WTC11 (cell line): ENCODE measurements at regions not wholly inside any gene's neighbourhood (a gene's known extent, or its start where the extent isn't known, plus 50 kb on each side); places are given as distances from the start of the nearest gene placed in this dataset.

ENCODE experiments used
- ATAC-seq: fragments of 200-7000 bp; cut with Tn5 transposase; 2 replicates; pipeline ENCODE4 v1.10.0; 2021; ENCODE audit warnings: mild to moderate bottlenecking, moderate library complexity
- CTCF ChIA-PET: fragments of 300-600 bp; sonication (Branson Sonifier 250); formaldehyde crosslinking; loops from one replicate; lab custom pipeline; 2021; ENCODE audit warnings: antibody characterized with exemption; lab: Charles Lee
- POLR2A ChIA-PET: fragments of 350-600 bp; sonication (Branson Sonifier 250); formaldehyde crosslinking; loops from one replicate; lab custom pipeline; 2021; ENCODE audit warnings: antibody characterized with exemption; lab: Charles Lee
- DNase-seq: peaks from one replicate; pipeline ENCODE4 v3.0.0; 2021; ENCODE audit warnings: low spot score
- H3K27ac Mint-ChIP-seq: 2 replicates; pipeline ENCODE4 v1.8.0; 2021; ENCODE audit warnings: mixed read lengths
- H3K27me3 Mint-ChIP-seq: 2 replicates; pipeline ENCODE4 v1.8.0; 2021; ENCODE audit warnings: low read depth, mild to moderate bottlenecking, moderate library complexity, mixed read lengths
- H3K36me3 Mint-ChIP-seq: 2 replicates; pipeline ENCODE4 v1.8.0; 2021; ENCODE audit warnings: mixed read lengths
- H3K4me1 Mint-ChIP-seq: 2 replicates; pipeline ENCODE4 v1.8.0; 2022; ENCODE audit warnings: mixed read lengths
- H3K4me3 Mint-ChIP-seq: 2 replicates; pipeline ENCODE4 v1.8.0; 2021; ENCODE audit warnings: mild to moderate bottlenecking, moderate library complexity, mixed read lengths
- H3K9me3 Mint-ChIP-seq: 2 replicates; pipeline ENCODE4 v1.8.0; 2021; ENCODE audit warnings: mixed read lengths
- CBFB ChIP-seq: sonication (generic); formaldehyde crosslinking; IDR thresholded peaks from 2 replicates; pipeline ENCODE4 v1.8.1; 2022; ENCODE audit warnings: mild to moderate bottlenecking, low read depth, missing genetic modification reagents
- CREM ChIP-seq: sonication (generic); formaldehyde crosslinking; IDR thresholded peaks from 2 replicates; pipeline ENCODE4 v1.8.1; 2022; ENCODE audit warnings: mild to moderate bottlenecking, missing genetic modification reagents, moderate library complexity
- ELF4 ChIP-seq: sonication (generic); formaldehyde crosslinking; IDR thresholded peaks from 2 replicates; pipeline ENCODE4 v1.8.1; 2022; ENCODE audit warnings: low read depth, mild to moderate bottlenecking, moderate library complexity, missing genetic modification reagents
- FOXJ3 ChIP-seq: sonication (generic); formaldehyde crosslinking; IDR thresholded peaks from 2 replicates; pipeline ENCODE4 v1.9.0; 2021; ENCODE audit warnings: missing genetic modification reagents, mild to moderate bottlenecking, borderline replicate concordance
- GRHL2 ChIP-seq: fragments of 250-450 bp; sonication (Bioruptor Pico); IDR thresholded peaks from 2 replicates; pipeline ENCODE4 v1.8.0; 2022; ENCODE audit warnings: mild to moderate bottlenecking, moderate library complexity; ENCODE audit not compliant: insufficient replicate concordance, severe bottlenecking
- GTF2I ChIP-seq: fragments of 250-450 bp; sonication (Bioruptor Pico); conservative IDR thresholded peaks from 2 replicates; pipeline ENCODE4 v1.4.0; 2021; ENCODE audit warnings: mild to moderate bottlenecking
- IRF2 ChIP-seq: sonication (generic); formaldehyde crosslinking; IDR thresholded peaks from 2 replicates; pipeline ENCODE4 v1.8.0; 2022; ENCODE audit warnings: low read depth, missing genetic modification reagents, borderline replicate concordance
- JUN ChIP-seq: sonication (generic); formaldehyde crosslinking; IDR thresholded peaks from 2 replicates; pipeline ENCODE4 v1.8.0; 2023; ENCODE audit warnings: mild to moderate bottlenecking, missing genetic modification reagents
- NFATC4 ChIP-seq: fragments of 250-450 bp; sonication (Bioruptor Pico); IDR thresholded peaks from 2 replicates; pipeline ENCODE4 v1.9.0; 2021; ENCODE audit warnings: mild to moderate bottlenecking
- NFYB ChIP-seq: sonication (generic); formaldehyde crosslinking; conservative IDR thresholded peaks from 2 replicates; pipeline ENCODE4 v1.8.0; 2022; ENCODE audit warnings: low read depth, missing genetic modification reagents
- NR1H2 ChIP-seq: sonication (generic); formaldehyde crosslinking; IDR thresholded peaks from 2 replicates; pipeline ENCODE4 v1.9.0; 2021; ENCODE audit warnings: mild to moderate bottlenecking, moderate library complexity, missing genetic modification reagents
- PRRX2 ChIP-seq: fragments of 250-450 bp; sonication (Bioruptor Pico); IDR thresholded peaks from 2 replicates; pipeline ENCODE4 v1.8.0; 2021; ENCODE audit warnings: mild to moderate bottlenecking
- RORB ChIP-seq: fragments of 250-450 bp; sonication (Bioruptor Pico); IDR thresholded peaks from 2 replicates; pipeline ENCODE4 v1.9.0; 2021; ENCODE audit warnings: mild to moderate bottlenecking
- SOX15 ChIP-seq: fragments of 250-450 bp; sonication (Bioruptor Pico); IDR thresholded peaks from 2 replicates; pipeline ENCODE4 v1.9.0; 2021; ENCODE audit warnings: mild to moderate bottlenecking
- TEAD1 ChIP-seq: sonication (generic); formaldehyde crosslinking; IDR thresholded peaks from 2 replicates; pipeline ENCODE4 v1.8.0; 2022; ENCODE audit warnings: mild to moderate bottlenecking, missing genetic modification reagents
- TEAD4 ChIP-seq: sonication (generic); formaldehyde crosslinking; IDR thresholded peaks from 2 replicates; pipeline ENCODE4 v1.8.0; 2022; ENCODE audit warnings: mild to moderate bottlenecking, missing genetic modification reagents
- ZNF263 ChIP-seq: sonication (generic); formaldehyde crosslinking; IDR thresholded peaks from 2 replicates; pipeline ENCODE4 v1.8.1; 2022; ENCODE audit warnings: low read depth, mild to moderate bottlenecking, moderate library complexity, missing genetic modification reagents
- ZNF416 ChIP-seq: fragments of 250-450 bp; sonication (Bioruptor Pico); IDR thresholded peaks from 2 replicates; pipeline ENCODE4 v1.9.0; 2021; ENCODE audit warnings: mild to moderate bottlenecking, inconsistent platforms
- TF ChIP-seq, protein P1 (sequence below): sonication (generic); formaldehyde crosslinking; IDR thresholded peaks from 2 replicates; pipeline ENCODE4 v1.8.0; 2022; ENCODE audit warnings: mild to moderate bottlenecking, missing genetic modification reagents
- TF ChIP-seq, protein P2 (sequence below): fragments of 200-600 bp; IDR thresholded peaks from 2 replicates; pipeline ENCODE4 v1.8.0; 2022; ENCODE audit warnings: antibody characterized with exemption
- TF ChIP-seq, protein P3 (sequence below): fragments of 250-450 bp; sonication (Bioruptor Pico); IDR thresholded peaks from 2 replicates; pipeline ENCODE4 v1.9.0; 2021; ENCODE audit warnings: mild to moderate bottlenecking, borderline replicate concordance
- TF ChIP-seq, protein P4 (sequence below): sonication (generic); formaldehyde crosslinking; conservative IDR thresholded peaks from 2 replicates; pipeline ENCODE4 v1.8.1; 2022; ENCODE audit warnings: mild to moderate bottlenecking, missing genetic modification reagents
- TF ChIP-seq, protein P5 (sequence below): sonication (generic); formaldehyde crosslinking; IDR thresholded peaks from 2 replicates; pipeline ENCODE4 v1.8.1; 2023; ENCODE audit warnings: mild to moderate bottlenecking, moderate library complexity, missing genetic modification reagents
- TF ChIP-seq, protein P6 (sequence below): sonication (generic); formaldehyde crosslinking; IDR thresholded peaks from 2 replicates; pipeline ENCODE4 v1.8.1; 2023; ENCODE audit warnings: mild to moderate bottlenecking, missing genetic modification reagents

DNA sequence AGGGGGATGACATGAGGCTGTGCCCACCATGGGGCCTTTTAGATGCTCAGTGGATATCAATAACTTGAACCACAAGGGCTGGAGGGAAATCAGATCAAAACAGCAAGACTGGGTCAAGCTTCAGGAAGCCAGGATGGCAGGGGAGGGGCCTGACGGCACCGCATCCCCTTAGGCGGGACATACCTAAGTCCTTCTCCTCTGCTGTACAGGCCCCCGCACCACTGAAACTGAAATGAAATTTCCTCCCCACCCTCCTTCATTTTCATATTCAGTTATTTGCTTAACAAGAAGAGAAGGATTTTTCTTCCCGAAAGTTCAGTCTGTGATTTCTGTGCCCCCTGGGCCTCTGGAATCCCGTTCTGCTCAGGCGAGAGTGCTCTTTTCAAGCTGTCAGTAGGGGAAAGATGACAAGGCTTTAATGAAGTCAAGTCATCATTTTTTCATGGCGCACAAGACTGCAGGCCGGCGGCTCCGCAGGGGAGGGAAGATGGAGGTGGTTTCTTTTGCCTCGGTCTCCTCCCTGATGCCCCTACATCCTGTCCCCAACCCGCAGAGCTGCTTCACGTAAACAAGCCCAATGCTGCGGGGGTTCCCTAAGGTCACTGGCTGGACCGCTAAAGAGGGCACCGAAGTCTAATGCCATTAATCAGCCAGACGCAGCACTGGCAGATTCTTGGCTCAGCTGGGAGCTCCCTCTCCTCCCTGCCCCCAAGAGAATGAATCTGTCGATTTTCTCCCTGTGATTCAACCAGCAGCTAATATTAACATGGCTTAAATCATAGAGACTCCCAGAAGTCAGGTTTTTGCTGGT lies 264.8 kb downstream of the C1orf94 start:
- CTCF ChIA-PET: interaction anchor here (1.2 to 1.5 kb wide), 2 partner anchors 19 to 156 kb away, joined by 3 to 5 read pairs; no protein-coding TSS in a partner anchor
- H3K4me3 Mint-ChIP-seq: no peak overlapping the region
- H3K27me3 Mint-ChIP-seq: peaks cover 10% of the 10 kb centered on the region
- POLR2A ChIA-PET: no interaction called here
- no peak for DNase-seq
- TF ChIP-seq GTF2I (CRISPR knock-in tag): no peak
- TF ChIP-seq, protein P1, sequence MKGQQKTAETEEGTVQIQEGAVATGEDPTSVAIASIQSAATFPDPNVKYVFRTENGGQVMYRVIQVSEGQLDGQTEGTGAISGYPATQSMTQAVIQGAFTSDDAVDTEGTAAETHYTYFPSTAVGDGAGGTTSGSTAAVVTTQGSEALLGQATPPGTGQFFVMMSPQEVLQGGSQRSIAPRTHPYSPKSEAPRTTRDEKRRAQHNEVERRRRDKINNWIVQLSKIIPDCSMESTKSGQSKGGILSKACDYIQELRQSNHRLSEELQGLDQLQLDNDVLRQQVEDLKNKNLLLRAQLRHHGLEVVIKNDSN (CRISPR knock-in tag): no peak
- TF ChIP-seq, protein P2, sequence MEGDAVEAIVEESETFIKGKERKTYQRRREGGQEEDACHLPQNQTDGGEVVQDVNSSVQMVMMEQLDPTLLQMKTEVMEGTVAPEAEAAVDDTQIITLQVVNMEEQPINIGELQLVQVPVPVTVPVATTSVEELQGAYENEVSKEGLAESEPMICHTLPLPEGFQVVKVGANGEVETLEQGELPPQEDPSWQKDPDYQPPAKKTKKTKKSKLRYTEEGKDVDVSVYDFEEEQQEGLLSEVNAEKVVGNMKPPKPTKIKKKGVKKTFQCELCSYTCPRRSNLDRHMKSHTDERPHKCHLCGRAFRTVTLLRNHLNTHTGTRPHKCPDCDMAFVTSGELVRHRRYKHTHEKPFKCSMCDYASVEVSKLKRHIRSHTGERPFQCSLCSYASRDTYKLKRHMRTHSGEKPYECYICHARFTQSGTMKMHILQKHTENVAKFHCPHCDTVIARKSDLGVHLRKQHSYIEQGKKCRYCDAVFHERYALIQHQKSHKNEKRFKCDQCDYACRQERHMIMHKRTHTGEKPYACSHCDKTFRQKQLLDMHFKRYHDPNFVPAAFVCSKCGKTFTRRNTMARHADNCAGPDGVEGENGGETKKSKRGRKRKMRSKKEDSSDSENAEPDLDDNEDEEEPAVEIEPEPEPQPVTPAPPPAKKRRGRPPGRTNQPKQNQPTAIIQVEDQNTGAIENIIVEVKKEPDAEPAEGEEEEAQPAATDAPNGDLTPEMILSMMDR: no peak
- TF ChIP-seq TEAD1 (CRISPR knock-in tag): no peak
- TF ChIP-seq NFYB (CRISPR knock-in tag): no peak
- TF ChIP-seq, protein P3, sequence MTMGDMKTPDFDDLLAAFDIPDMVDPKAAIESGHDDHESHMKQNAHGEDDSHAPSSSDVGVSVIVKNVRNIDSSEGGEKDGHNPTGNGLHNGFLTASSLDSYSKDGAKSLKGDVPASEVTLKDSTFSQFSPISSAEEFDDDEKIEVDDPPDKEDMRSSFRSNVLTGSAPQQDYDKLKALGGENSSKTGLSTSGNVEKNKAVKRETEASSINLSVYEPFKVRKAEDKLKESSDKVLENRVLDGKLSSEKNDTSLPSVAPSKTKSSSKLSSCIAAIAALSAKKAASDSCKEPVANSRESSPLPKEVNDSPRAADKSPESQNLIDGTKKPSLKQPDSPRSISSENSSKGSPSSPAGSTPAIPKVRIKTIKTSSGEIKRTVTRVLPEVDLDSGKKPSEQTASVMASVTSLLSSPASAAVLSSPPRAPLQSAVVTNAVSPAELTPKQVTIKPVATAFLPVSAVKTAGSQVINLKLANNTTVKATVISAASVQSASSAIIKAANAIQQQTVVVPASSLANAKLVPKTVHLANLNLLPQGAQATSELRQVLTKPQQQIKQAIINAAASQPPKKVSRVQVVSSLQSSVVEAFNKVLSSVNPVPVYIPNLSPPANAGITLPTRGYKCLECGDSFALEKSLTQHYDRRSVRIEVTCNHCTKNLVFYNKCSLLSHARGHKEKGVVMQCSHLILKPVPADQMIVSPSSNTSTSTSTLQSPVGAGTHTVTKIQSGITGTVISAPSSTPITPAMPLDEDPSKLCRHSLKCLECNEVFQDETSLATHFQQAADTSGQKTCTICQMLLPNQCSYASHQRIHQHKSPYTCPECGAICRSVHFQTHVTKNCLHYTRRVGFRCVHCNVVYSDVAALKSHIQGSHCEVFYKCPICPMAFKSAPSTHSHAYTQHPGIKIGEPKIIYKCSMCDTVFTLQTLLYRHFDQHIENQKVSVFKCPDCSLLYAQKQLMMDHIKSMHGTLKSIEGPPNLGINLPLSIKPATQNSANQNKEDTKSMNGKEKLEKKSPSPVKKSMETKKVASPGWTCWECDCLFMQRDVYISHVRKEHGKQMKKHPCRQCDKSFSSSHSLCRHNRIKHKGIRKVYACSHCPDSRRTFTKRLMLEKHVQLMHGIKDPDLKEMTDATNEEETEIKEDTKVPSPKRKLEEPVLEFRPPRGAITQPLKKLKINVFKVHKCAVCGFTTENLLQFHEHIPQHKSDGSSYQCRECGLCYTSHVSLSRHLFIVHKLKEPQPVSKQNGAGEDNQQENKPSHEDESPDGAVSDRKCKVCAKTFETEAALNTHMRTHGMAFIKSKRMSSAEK: no peak
- no peak for TF ChIP-seq SOX15 (CRISPR knock-in tag)
- no peaks in the 10 kb centered on the region for H3K36me3 Mint-ChIP-seq
- no peak for ATAC-seq
- no peak overlapping the region for H3K27ac Mint-ChIP-seq
- 0 out of 2 replicates have a peak, but pooled peaks cover 7% of the 10 kb centered on the region for H3K9me3 Mint-ChIP-seq
- 0 out of 2 replicates have a peak, but pooled peaks cover 3% of the 10 kb centered on the region for H3K4me1 Mint-ChIP-seq

DNA sequence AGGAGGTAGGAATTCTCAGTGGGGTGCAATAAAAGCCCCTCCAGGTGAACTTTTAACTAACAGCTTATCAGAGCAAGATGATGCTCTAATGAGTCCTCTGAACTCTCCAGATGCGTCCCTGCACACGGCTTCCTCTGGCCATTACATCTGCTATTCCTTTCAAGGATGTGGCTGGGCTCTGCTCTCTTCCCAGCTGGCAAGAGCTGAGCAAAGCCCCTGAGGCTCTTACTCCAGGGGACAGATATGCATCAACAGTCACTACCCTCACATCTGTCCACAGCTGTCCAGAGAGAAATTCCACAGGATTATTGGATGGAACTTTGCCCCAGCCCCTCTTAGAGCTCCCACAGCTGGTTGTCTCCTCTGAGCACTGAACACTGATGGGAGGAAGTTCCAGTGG lies 267.8 kb downstream of the C1orf94 start:
- ChIA-PET CTCF (no interaction called here), POLR2A (no interaction called here)
- 0 out of 2 replicates have a peak, but pooled peaks cover 3% of the 10 kb centered on the region for H3K4me1 Mint-ChIP-seq
- ATAC-seq (no peak), DNase-seq (no peak)
- H3K9me3 Mint-ChIP-seq: 0 out of 2 replicates have a peak, but pooled peaks cover 12% of the 10 kb centered on the region
- TF ChIP-seq FOXJ3 (no peak), ZNF263 (CRISPR knock-in tag) (no peak), ZNF416 (CRISPR knock-in tag) (no peak), JUN (CRISPR knock-in tag) (no peak), CBFB (no peak), TEAD4 (CRISPR knock-in tag) (no peak), GRHL2 (CRISPR knock-in tag) (no peak), CREM (CRISPR knock-in tag) (no peak), PRRX2 (CRISPR knock-in tag) (no peak), NFATC4 (no peak), IRF2 (CRISPR knock-in tag) (no peak), NR1H2 (no peak), RORB (no peak), ELF4 (no peak)
- TF ChIP-seq, protein P4, sequence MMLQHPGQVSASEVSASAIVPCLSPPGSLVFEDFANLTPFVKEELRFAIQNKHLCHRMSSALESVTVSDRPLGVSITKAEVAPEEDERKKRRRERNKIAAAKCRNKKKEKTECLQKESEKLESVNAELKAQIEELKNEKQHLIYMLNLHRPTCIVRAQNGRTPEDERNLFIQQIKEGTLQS (CRISPR knock-in tag): no peak
- TF ChIP-seq, protein P5, sequence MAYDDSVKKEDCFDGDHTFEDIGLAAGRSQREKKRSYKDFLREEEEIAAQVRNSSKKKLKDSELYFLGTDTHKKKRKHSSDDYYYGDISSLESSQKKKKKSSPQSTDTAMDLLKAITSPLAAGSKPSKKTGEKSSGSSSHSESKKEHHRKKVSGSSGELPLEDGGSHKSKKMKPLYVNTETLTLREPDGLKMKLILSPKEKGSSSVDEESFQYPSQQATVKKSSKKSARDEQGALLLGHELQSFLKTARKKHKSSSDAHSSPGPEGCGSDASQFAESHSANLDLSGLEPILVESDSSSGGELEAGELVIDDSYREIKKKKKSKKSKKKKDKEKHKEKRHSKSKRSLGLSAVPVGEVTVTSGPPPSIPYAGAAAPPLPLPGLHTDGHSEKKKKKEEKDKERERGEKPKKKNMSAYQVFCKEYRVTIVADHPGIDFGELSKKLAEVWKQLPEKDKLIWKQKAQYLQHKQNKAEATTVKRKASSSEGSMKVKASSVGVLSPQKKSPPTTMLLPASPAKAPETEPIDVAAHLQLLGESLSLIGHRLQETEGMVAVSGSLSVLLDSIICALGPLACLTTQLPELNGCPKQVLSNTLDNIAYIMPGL (CRISPR knock-in tag): no peak
- TF ChIP-seq, protein P6, sequence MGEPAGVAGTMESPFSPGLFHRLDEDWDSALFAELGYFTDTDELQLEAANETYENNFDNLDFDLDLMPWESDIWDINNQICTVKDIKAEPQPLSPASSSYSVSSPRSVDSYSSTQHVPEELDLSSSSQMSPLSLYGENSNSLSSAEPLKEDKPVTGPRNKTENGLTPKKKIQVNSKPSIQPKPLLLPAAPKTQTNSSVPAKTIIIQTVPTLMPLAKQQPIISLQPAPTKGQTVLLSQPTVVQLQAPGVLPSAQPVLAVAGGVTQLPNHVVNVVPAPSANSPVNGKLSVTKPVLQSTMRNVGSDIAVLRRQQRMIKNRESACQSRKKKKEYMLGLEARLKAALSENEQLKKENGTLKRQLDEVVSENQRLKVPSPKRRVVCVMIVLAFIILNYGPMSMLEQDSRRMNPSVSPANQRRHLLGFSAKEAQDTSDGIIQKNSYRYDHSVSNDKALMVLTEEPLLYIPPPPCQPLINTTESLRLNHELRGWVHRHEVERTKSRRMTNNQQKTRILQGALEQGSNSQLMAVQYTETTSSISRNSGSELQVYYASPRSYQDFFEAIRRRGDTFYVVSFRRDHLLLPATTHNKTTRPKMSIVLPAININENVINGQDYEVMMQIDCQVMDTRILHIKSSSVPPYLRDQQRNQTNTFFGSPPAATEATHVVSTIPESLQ (CRISPR knock-in tag): no peak
- H3K36me3 Mint-ChIP-seq: no peaks in the 10 kb centered on the region
- peaks cover 12% of the 10 kb centered on the region for H3K27me3 Mint-ChIP-seq
- no peak overlapping the region for H3K4me3 Mint-ChIP-seq
- H3K27ac Mint-ChIP-seq: no peak overlapping the region
